ENCODE measurements at regions not wholly inside any gene's neighbourhood (a gene's known extent, or its start where the extent isn't known, plus 50 kb on each side); places are given as distances from the start of the nearest gene placed in this dataset.

DNA sequence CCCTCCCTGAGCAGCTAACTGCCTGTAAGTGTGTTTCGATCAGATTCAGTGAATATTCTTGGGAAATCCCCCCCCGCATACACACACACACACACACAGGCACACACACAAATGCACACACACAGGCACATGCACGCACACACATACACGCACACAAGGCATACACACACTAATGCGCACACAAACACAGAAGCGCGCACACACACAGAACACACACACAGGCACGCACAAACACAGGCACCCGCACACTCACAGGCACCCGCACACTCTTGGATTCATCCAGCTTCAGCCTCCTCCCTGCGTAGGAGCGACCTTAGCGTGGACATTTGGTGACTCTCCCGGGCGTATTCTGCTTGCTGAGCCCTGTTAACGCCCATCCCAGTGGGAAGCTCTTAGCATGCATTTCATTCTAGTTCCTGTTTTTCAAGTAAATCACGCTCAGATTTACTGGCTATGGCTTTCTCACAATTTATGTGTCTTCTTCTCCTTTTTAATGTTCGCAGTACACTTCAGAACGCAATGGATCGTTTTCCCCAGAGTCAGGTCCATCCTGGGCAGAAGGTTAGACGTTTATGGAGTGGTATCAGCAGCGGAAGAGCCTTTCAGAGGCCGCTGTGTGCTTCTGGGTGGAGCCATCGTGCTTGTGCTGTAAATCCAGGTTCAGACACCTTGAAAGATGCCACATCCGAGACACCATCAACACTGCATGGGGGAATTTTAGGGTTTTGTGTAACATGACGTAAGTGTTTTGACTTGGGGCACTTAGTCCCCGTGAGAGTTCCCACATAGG lies 656.6 kb downstream of the GALR1 start:
- no peak for DNase-seq (ENCODE audit: low read depth in 6 of 9, low spot score in 9 of 9)
- Histone ChIP-seq H3K27ac (ENCODE audit: low read depth in 1 of 2, low read length in 1 of 2) (no peak overlapping the region), H3K9me3 (ENCODE audit: control insufficient read depth in 2 of 2, insufficient read depth in 1 of 2, low read length in 1 of 2) (no peaks in the 10 kb centered on the region), H3K4me3 (ENCODE audit: low read length in 2 of 2) (no peak overlapping the region), H3K27me3 (ENCODE audit: control insufficient read depth in 2 of 2, insufficient read depth in 1 of 2, low read length in 1 of 2) (no peaks in the 10 kb centered on the region), H3K36me3 (ENCODE audit: control insufficient read depth in 2 of 2, insufficient read depth in 2 of 2, low read length in 1 of 2) (no peaks in the 10 kb centered on the region), H3K4me1 (ENCODE audit: control insufficient read depth in 2 of 2, insufficient read depth in 2 of 2, low read length in 2 of 2) (no peaks in the 10 kb centered on the region)
- 70% methylated on average over 27 of the region's 27 CpGs for WGBS

DNA sequence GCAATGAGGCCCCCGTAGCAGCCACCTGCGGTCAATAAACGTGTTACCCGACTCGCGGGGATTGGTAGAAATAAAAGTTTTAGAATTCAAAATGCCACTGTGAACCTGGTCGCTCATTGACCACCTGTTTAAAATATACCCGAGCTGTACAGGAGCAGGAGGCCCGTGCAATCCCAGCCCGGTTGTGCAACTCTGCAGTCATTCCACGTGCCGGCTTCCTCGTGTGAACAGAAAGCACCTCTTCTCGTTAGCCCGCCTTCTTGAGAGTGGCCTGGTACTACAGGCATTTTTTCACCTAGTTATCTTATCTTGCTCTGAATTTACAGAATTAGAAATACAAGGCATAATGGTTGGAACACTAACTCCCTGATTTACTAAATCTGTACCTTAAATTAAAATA lies 660.7 kb downstream of the GALR1 start:
- Histone ChIP-seq H3K4me3 (ENCODE audit: low read length in 2 of 2) (no peak overlapping the region), H3K27me3 (ENCODE audit: control insufficient read depth in 2 of 2, insufficient read depth in 1 of 2, low read length in 1 of 2) (no peaks in the 10 kb centered on the region), H3K4me1 (ENCODE audit: control insufficient read depth in 2 of 2, insufficient read depth in 2 of 2, low read length in 2 of 2) (no peaks in the 10 kb centered on the region), H3K27ac (ENCODE audit: low read depth in 1 of 2, low read length in 1 of 2) (no peak overlapping the region), H3K9me3 (ENCODE audit: control insufficient read depth in 2 of 2, insufficient read depth in 1 of 2, low read length in 1 of 2) (no peaks in the 10 kb centered on the region), H3K36me3 (ENCODE audit: control insufficient read depth in 2 of 2, insufficient read depth in 2 of 2, low read length in 1 of 2) (no peaks in the 10 kb centered on the region)
- no peak for DNase-seq (ENCODE audit: low read depth in 6 of 9, low spot score in 9 of 9)
- WGBS, result 95% methylated on average over 15 of the region's 15 CpGs

DNA sequence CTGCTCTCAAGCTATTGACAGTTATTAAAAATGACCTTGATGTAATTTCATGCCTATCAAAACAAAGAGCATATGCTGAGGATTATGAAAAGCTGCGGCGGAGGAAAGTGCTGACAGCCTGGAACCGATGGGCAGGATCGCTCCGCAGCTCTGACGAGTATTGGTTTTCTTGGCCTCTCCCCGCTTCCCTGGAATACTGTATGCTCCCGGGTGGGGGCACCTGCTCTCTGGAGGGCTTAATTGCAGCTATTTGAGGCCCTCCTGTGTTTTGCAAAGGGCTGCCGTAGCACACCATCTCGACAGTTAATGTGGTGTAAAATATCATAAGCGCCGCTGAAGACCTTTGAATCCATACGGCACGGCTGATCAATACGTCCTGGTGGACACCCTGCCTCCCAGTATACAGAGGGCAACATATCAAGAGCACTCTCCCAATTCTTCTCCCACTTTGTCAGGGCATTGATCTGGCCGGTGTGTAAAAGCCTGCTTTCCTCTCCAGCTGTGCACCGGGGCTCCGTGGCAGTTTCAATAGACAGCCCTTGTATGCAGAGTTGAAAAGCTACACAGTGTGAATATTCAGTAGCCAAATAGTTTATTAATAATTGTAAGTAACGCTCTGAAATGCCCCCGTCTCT lies 662.4 kb downstream of the GALR1 start:
- WGBS, result 76% methylated on average over 20 of the region's 20 CpGs
- no peak for DNase-seq (ENCODE audit: low read depth in 6 of 9, low spot score in 9 of 9)
- Histone ChIP-seq H3K36me3 (ENCODE audit: control insufficient read depth in 2 of 2, insufficient read depth in 2 of 2, low read length in 1 of 2) (no peaks in the 10 kb centered on the region), H3K27ac (ENCODE audit: low read depth in 1 of 2, low read length in 1 of 2) (no peak overlapping the region), H3K9me3 (ENCODE audit: control insufficient read depth in 2 of 2, insufficient read depth in 1 of 2, low read length in 1 of 2) (no peaks in the 10 kb centered on the region), H3K4me3 (ENCODE audit: low read length in 2 of 2) (no peak overlapping the region), H3K4me1 (ENCODE audit: control insufficient read depth in 2 of 2, insufficient read depth in 2 of 2, low read length in 2 of 2) (no peaks in the 10 kb centered on the region), H3K27me3 (ENCODE audit: control insufficient read depth in 2 of 2, insufficient read depth in 1 of 2, low read length in 1 of 2) (no peaks in the 10 kb centered on the region)

DNA sequence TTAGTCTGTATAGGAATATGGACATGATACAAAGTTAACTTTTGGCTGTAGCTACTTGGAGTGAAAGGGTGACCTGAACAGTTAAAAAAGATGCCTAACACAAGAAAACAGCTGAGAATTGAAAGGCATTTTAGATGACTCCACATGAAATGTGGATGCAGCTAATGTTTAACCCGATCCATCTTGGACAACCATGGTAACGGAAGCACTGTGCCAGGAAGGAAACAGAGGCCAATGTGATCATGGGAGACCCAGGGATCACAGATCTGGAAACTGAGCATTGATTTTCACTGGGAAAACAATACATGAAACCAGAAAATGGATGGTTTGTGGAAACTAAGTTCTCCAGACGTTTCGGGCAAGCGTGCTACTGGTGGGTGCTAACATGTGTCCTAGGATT lies 669.1 kb downstream of the GALR1 start:
- no peaks in the 10 kb centered on the region for H3K9me3 ChIP-seq (ENCODE audit: control insufficient read depth in 2 of 2, insufficient read depth in 1 of 2, low read length in 1 of 2)
- H3K27ac ChIP-seq (ENCODE audit: low read depth in 1 of 2, low read length in 1 of 2), result no peak overlapping the region
- no peaks in the 10 kb centered on the region for H3K27me3 ChIP-seq (ENCODE audit: control insufficient read depth in 2 of 2, insufficient read depth in 1 of 2, low read length in 1 of 2)
- no peak overlapping the region for H3K4me3 ChIP-seq (ENCODE audit: low read length in 2 of 2)
- DNase-seq (ENCODE audit: low read depth in 6 of 9, low spot score in 9 of 9), result no peak
- no peaks in the 10 kb centered on the region for H3K4me1 ChIP-seq (ENCODE audit: control insufficient read depth in 2 of 2, insufficient read depth in 2 of 2, low read length in 2 of 2)
- 93% methylated on average over 5 of the region's 5 CpGs for WGBS
- no peaks in the 10 kb centered on the region for H3K36me3 ChIP-seq (ENCODE audit: control insufficient read depth in 2 of 2, insufficient read depth in 2 of 2, low read length in 1 of 2)

DNA sequence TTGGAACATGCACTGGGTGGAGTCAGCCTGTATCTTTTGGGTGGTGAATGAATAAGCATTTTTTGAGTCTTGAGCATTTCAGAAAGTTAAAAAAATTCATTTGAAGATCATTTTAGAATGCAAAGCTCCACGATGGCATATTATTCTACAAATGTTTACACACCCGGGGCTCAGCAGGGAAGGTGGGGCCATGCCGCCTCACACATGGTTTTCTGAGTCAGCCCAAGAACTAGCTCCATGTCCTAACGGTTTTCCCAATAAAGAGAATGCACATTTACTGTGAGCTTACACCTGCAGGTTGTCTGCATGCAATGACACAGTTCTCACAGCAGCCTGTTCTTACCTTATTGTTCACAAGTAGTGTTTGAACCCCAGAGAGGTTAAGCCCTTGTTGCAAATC lies 670.3 kb downstream of the GALR1 start:
- no peak for DNase-seq (ENCODE audit: low read depth in 6 of 9, low spot score in 9 of 9)
- WGBS, result 89% methylated on average over 4 of the region's 4 CpGs
- Histone ChIP-seq H3K9me3 (ENCODE audit: control insufficient read depth in 2 of 2, insufficient read depth in 1 of 2, low read length in 1 of 2) (no peaks in the 10 kb centered on the region), H3K4me1 (ENCODE audit: control insufficient read depth in 2 of 2, insufficient read depth in 2 of 2, low read length in 2 of 2) (no peaks in the 10 kb centered on the region), H3K27me3 (ENCODE audit: control insufficient read depth in 2 of 2, insufficient read depth in 1 of 2, low read length in 1 of 2) (no peaks in the 10 kb centered on the region), H3K4me3 (ENCODE audit: low read length in 2 of 2) (no peak overlapping the region), H3K36me3 (ENCODE audit: control insufficient read depth in 2 of 2, insufficient read depth in 2 of 2, low read length in 1 of 2) (no peaks in the 10 kb centered on the region), H3K27ac (ENCODE audit: low read depth in 1 of 2, low read length in 1 of 2) (no peak overlapping the region)

DNA sequence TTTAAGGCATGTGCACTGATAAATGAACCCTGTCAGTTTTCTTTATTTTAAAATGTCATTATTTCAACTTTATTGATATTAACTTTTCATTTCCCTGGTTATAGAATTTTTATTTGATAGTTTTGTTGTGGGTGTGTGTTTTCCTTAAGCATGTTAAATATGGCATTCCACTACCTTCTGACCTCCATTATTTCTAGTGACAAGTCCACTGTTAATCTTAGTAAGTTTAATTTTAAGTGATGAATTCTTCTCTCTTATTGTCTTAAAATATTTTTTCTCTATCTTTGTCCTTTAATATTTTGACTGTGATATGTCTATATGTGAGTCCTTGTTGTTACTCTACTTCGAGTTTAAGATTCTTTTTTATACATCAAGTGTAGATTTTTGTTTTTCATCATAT lies 685.7 kb downstream of the GALR1 start:
- H3K27ac ChIP-seq (ENCODE audit: low read depth in 1 of 2, low read length in 1 of 2), result no peak overlapping the region
- 74% methylated on average over 1 of the region's 1 CpG for WGBS

DNA sequence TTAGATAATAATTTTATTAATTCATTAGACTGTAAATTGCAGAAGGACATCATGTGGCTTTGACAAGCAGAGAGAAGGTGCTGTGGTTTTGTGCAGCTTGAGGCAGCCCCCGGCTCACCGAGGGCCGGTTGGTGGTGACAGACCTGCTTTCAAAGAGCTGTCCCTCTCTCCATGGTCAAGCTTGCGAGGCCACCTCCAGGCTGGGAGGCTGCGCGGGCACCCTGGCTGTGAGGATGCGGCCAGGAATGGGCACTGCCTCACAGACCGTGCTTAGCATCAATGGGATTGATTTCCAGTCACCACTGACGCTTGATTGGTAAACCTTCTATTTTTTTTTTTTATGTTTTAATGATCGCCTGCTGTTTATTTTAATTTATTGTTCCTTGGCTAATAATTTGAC lies 690.9 kb downstream of the GALR1 start:
- H3K36me3 ChIP-seq (ENCODE audit: control insufficient read depth in 2 of 2, insufficient read depth in 2 of 2, low read length in 1 of 2), result no peaks in the 10 kb centered on the region
- 77% methylated on average over 10 of the region's 10 CpGs for WGBS
- no peak for DNase-seq (ENCODE audit: low read depth in 6 of 9, low spot score in 9 of 9)
- no peak overlapping the region for H3K27ac ChIP-seq (ENCODE audit: low read depth in 1 of 2, low read length in 1 of 2)
- H3K4me3 ChIP-seq (ENCODE audit: low read length in 2 of 2), result no peak overlapping the region
- H3K9me3 ChIP-seq (ENCODE audit: control insufficient read depth in 2 of 2, insufficient read depth in 1 of 2, low read length in 1 of 2), result no peaks in the 10 kb centered on the region
- H3K4me1 ChIP-seq (ENCODE audit: control insufficient read depth in 2 of 2, insufficient read depth in 2 of 2, low read length in 2 of 2), result no peaks in the 10 kb centered on the region
- no peaks in the 10 kb centered on the region for H3K27me3 ChIP-seq (ENCODE audit: control insufficient read depth in 2 of 2, insufficient read depth in 1 of 2, low read length in 1 of 2)

More for the DNA sequence above, 685.7 kb downstream of the GALR1 start:
- H3K4me1 ChIP-seq (ENCODE audit: control insufficient read depth in 2 of 2, insufficient read depth in 2 of 2, low read length in 2 of 2), result no peaks in the 10 kb centered on the region
- no peak for DNase-seq (ENCODE audit: low read depth in 6 of 9, low spot score in 9 of 9)
- H3K9me3 ChIP-seq (ENCODE audit: control insufficient read depth in 2 of 2, insufficient read depth in 1 of 2, low read length in 1 of 2), result no peaks in the 10 kb centered on the region
- H3K27me3 ChIP-seq (ENCODE audit: control insufficient read depth in 2 of 2, insufficient read depth in 1 of 2, low read length in 1 of 2), result no peaks in the 10 kb centered on the region
- H3K36me3 ChIP-seq (ENCODE audit: control insufficient read depth in 2 of 2, insufficient read depth in 2 of 2, low read length in 1 of 2), result no peaks in the 10 kb centered on the region
- H3K4me3 ChIP-seq (ENCODE audit: low read length in 2 of 2), result no peak overlapping the region

DNA sequence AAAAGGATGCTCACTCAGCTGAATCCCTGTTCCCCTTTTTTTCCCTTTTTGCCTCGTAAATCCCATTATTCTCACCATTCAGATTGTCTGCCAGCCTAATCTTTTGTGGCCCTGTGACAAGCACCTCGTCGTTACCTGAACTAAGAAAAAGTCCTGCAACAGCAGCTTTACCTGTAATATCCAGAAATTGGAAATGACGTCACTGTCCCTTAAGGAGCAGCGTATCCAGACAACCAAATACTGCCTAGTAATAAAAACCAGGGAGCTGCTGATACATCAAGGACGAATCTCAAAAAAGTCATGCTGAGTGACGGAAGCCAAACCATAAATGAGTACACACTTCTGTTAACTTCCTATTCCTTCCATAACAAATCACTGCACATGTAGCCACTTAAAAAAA lies 694.9 kb downstream of the GALR1 start:
- Histone ChIP-seq H3K9me3 (ENCODE audit: control insufficient read depth in 2 of 2, insufficient read depth in 1 of 2, low read length in 1 of 2) (no peaks in the 10 kb centered on the region), H3K27ac (ENCODE audit: low read depth in 1 of 2, low read length in 1 of 2) (no peak overlapping the region), H3K4me3 (ENCODE audit: low read length in 2 of 2) (no peak overlapping the region), H3K36me3 (ENCODE audit: control insufficient read depth in 2 of 2, insufficient read depth in 2 of 2, low read length in 1 of 2) (no peaks in the 10 kb centered on the region), H3K27me3 (ENCODE audit: control insufficient read depth in 2 of 2, insufficient read depth in 1 of 2, low read length in 1 of 2) (no peaks in the 10 kb centered on the region), H3K4me1 (ENCODE audit: control insufficient read depth in 2 of 2, insufficient read depth in 2 of 2, low read length in 2 of 2) (no peaks in the 10 kb centered on the region)
- 87% methylated on average over 7 of the region's 7 CpGs for WGBS
- no peak for DNase-seq (ENCODE audit: low read depth in 6 of 9, low spot score in 9 of 9)

DNA sequence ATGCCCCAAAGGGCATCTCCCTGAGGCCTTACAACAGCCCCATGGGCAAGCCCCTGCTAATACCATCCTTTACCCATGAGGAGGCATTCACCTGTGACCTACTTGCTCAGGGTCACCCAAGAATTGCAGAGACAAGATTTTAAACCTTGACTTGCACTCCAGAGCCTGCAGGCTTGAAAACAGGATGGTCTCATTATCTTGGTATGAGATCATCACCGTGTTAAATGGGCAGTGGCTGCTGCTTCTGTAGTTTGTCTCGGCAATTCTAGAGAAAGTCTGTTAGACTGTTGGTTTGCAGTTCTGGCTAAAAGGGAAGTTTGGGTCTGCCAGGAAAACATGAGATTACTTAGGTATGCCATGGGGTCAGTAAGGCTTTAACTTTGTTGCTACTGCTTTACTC lies 698.9 kb downstream of the GALR1 start:
- no peaks in the 10 kb centered on the region for H3K9me3 ChIP-seq (ENCODE audit: control insufficient read depth in 2 of 2, insufficient read depth in 1 of 2, low read length in 1 of 2)
- no peak overlapping the region for H3K27ac ChIP-seq (ENCODE audit: low read depth in 1 of 2, low read length in 1 of 2)
- WGBS, result 24% methylated on average over 2 of the region's 2 CpGs
- H3K4me3 ChIP-seq (ENCODE audit: low read length in 2 of 2), result no peak overlapping the region
- H3K36me3 ChIP-seq (ENCODE audit: control insufficient read depth in 2 of 2, insufficient read depth in 2 of 2, low read length in 1 of 2), result no peaks in the 10 kb centered on the region
- DNase-seq (ENCODE audit: low read depth in 6 of 9, low spot score in 9 of 9), result no peak
- H3K27me3 ChIP-seq (ENCODE audit: control insufficient read depth in 2 of 2, insufficient read depth in 1 of 2, low read length in 1 of 2), result no peaks in the 10 kb centered on the region
- no peaks in the 10 kb centered on the region for H3K4me1 ChIP-seq (ENCODE audit: control insufficient read depth in 2 of 2, insufficient read depth in 2 of 2, low read length in 2 of 2)

Measured in thymus (tissue), 11 donors.